Prostate gland (tissue), 2 donors: ENCODE measurements at regions not wholly inside any gene's neighbourhood (a gene's known extent, or its start where the extent isn't known, plus 50 kb on each side); places are given as distances from the start of the nearest gene placed in this dataset.

Experiments used
- DNase-seq: peaks from one replicate; pipeline ENCODE4 v3.0.0-alpha.2; 2019; ENCODE audit warnings: low spot score
- H3K27ac ChIP-seq, 2 donors: fragments of 200-600 bp; sonication (generic); 2 replicates each; pipeline ENCODE4 v1.5.1; 2017 to 2019
- H3K27me3 ChIP-seq: fragments of 200-600 bp; sonication (generic); replicated peaks from 2 replicates; pipeline ENCODE4 v1.5.1; 2019; ENCODE audit not compliant: insufficient read depth
- H3K36me3 ChIP-seq, 2 donors: fragments of 200-600 bp; sonication (generic); 1 replicate in 1 of 2; 2 replicates in 1 of 2; pipeline versions ENCODE4 v1.5.1 to v1.8.1; 2017 to 2019
- H3K4me1 ChIP-seq: fragments of 200-600 bp; sonication (generic); replicated peaks from 2 replicates; pipeline ENCODE4 v1.5.1; 2019
- H3K4me3 ChIP-seq, 2 donors: fragments of 200-600 bp; sonication (generic); 2 replicates each; pipeline ENCODE4 v1.5.1; 2017 to 2019
- H3K9me3 ChIP-seq: fragments of 200-600 bp; sonication (generic); 2 replicates; pipeline ENCODE4 v1.5.1; 2017
- POLR2A ChIP-seq: fragments of 450-650 bp; IDR thresholded peaks from one replicate; pipeline ENCODE4 v1.6.1; 2016; ENCODE audit warnings: antibody characterized with exemption, mild to moderate bottlenecking
- POLR2AphosphoS5 ChIP-seq: sonication (generic); formaldehyde crosslinking; IDR thresholded peaks from one replicate; pipeline ENCODE4 v1.6.1; 2017; ENCODE audit warnings: antibody characterized with exemption
- WGBS: methylation state at CpG from one replicate; pipeline ENCODE4 v1.1.5; 2018; 5-methylcytosine and 5-hydroxymethylcytosine counted together
- intact Hi-C: fragments of 100-400 bp; cut with DNase I; formaldehyde crosslinking; loops from one replicate; pipeline ENCODE4 v1.14.2; 2022
- TF ChIP-seq, protein P1 (sequence below), 4 experiments: fragments of 200-600 bp in 2 of 4; fragments of 450-650 bp in 2 of 4; sonication (generic) in 2 of 4; IDR thresholded peaks; 1 replicate in 3 of 4; 2 replicates in 1 of 4; pipeline ENCODE4 v1.5.1; 2016 to 2019; ENCODE audit warnings: antibody characterized with exemption in 4 of 4, mild to moderate bottlenecking in 2 of 4, moderate library complexity in 2 of 4

DNA sequence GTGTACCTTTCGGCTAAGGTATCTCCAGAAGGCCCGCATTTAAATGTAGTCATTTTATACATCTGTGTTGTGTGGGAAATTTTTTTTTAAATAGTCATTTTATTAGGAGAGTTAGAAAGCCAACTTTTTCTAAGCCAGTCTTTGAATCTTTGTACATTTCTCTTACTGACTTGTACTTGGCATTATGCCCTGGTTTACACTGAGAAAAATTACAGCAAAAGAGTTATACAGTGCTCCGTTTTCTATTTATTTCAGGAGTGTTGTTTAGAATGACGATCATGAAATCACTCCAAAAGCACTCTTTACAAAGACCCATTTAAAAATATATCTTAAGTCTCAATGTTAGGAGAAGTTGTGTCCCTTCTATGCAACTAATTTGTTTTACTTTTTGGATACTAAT is 91.8 kb downstream of the CYB561 start:
- DNase-seq = no peak
- TF ChIP-seq POLR2A (no peak), POLR2AphosphoS5 (no peak)
- TF ChIP-seq, protein P1, sequence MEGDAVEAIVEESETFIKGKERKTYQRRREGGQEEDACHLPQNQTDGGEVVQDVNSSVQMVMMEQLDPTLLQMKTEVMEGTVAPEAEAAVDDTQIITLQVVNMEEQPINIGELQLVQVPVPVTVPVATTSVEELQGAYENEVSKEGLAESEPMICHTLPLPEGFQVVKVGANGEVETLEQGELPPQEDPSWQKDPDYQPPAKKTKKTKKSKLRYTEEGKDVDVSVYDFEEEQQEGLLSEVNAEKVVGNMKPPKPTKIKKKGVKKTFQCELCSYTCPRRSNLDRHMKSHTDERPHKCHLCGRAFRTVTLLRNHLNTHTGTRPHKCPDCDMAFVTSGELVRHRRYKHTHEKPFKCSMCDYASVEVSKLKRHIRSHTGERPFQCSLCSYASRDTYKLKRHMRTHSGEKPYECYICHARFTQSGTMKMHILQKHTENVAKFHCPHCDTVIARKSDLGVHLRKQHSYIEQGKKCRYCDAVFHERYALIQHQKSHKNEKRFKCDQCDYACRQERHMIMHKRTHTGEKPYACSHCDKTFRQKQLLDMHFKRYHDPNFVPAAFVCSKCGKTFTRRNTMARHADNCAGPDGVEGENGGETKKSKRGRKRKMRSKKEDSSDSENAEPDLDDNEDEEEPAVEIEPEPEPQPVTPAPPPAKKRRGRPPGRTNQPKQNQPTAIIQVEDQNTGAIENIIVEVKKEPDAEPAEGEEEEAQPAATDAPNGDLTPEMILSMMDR (IDR thresholded peaks at IDR 0.05) = no peak
- no peaks in the 10 kb centered on the region for H3K9me3 ChIP-seq
- H3K27ac ChIP-seq = no peak overlapping the region
- H3K4me3 ChIP-seq = no peak overlapping the region
- intact Hi-C loops = no loop called here
- no peaks in the 10 kb centered on the region for H3K36me3 ChIP-seq
- H3K4me1 ChIP-seq = no peaks in the 10 kb centered on the region
- 51% methylated on average over 4 of the region's 4 CpGs for WGBS
- no peaks in the 10 kb centered on the region for H3K27me3 ChIP-seq

DNA sequence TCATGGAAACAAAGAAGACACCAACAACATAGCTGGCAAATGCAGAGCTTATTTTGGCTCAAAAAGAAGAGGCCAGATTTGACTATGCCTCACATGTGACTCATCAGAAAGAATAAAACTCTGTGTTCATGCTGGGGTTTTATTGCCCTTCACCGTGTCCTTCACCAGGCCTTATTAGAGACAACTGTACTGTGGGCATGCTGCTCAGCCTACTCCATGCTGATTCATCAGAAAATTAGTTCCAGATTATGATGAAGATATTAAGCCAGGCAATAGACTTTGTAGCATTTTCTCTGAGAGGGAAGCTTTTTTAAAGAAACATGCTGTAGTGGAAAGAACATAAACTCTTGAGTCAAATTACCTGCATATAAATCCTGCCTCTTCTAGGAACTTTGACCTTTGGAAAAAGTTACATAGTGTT is 89.8 kb downstream of the CYB561 start:
- TF ChIP-seq POLR2A (no peak), POLR2AphosphoS5 (peak; percentile 50)
- no peaks in the 10 kb centered on the region for H3K36me3 ChIP-seq
- no peaks in the 10 kb centered on the region for H3K9me3 ChIP-seq
- H3K27me3 ChIP-seq = no peaks in the 10 kb centered on the region
- DNase-seq = no peak
- 22% methylated on average over 1 of the region's 1 CpG for WGBS
- intact Hi-C loops = no loop called here
- no peaks in the 10 kb centered on the region for H3K4me1 ChIP-seq
- H3K4me3 ChIP-seq = no peak overlapping the region
- no peak overlapping the region for H3K27ac ChIP-seq

DNA sequence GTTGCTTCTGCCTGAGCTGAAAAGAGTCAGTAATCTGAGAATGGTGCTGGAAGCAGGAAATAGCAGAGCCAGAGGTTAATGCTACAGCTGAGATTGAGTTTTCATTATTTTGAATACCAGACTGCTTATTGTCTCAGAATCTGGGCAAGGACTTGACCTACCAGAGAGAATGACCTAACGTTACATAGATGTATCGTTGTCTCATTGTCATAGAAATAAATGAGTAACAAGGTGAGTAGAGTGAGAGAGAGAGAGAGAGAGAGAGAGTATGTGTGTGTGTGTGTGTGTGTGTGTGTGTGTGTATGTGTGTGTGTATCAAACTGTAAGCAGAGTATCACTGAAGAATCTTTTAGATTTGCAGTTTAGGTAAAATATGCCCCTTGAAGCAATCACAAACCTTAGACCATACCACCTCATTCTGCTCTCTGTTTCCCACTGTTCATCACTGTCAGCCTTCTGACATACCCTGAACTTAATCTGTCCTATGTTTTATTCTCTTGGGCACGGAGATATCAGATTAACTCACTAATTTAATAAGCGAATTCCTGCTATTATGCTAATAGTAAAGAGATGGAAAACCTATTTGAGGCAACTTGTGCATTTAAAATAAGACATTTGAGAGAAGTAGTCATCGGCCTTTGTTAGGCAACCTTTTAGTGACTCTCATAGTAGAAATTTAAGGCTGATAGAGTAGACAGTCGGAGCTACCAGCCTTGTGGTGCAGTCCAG is 87.8 kb downstream of the CYB561 start:
- TF ChIP-seq POLR2AphosphoS5 = no peak
- TF ChIP-seq, protein P1 (IDR thresholded peaks at IDR 0.05) = no peak
- TF ChIP-seq POLR2A = no peak
- intact Hi-C loops = no loop called here
- H3K27me3 ChIP-seq = no peaks in the 10 kb centered on the region
- no peaks in the 10 kb centered on the region for H3K4me1 ChIP-seq
- no peak overlapping the region for H3K4me3 ChIP-seq
- 79% methylated on average over 6 of the region's 6 CpGs for WGBS
- no peak overlapping the region for H3K27ac ChIP-seq
- no peaks in the 10 kb centered on the region for H3K9me3 ChIP-seq
- DNase-seq = no peak
- H3K36me3 ChIP-seq = no peaks in the 10 kb centered on the region

DNA sequence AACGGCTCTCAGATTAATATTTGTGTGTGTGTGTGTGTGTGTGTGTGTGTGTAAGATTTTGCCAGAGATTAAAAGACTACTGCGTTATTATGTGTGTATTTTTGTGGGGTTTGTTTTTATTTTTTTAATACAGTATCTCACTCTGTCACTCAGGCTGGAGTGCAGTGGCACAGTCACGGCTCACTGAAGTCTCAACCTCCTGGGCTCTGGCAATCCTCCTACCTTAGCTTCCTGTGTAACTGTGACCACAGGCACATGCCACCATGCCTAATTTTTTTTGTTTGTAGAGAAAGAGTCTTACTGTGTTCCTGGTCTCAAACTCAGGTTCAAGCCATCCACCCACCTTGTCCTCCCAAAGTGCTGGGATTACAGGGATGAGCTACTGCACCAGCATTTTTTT is 87.2 kb downstream of the CYB561 start:
- TF ChIP-seq POLR2A (no peak), POLR2AphosphoS5 (no peak)
- TF ChIP-seq, protein P1 (IDR thresholded peaks at IDR 0.05) = no peak
- intact Hi-C loops = no loop called here
- no peak overlapping the region for H3K27ac ChIP-seq
- H3K9me3 ChIP-seq = no peaks in the 10 kb centered on the region
- no peaks in the 10 kb centered on the region for H3K4me1 ChIP-seq
- WGBS = 91% methylated on average over 3 of the region's 3 CpGs
- H3K4me3 ChIP-seq = no peak overlapping the region
- H3K27me3 ChIP-seq = no peaks in the 10 kb centered on the region
- H3K36me3 ChIP-seq = no peaks in the 10 kb centered on the region
- no peak for DNase-seq

DNA sequence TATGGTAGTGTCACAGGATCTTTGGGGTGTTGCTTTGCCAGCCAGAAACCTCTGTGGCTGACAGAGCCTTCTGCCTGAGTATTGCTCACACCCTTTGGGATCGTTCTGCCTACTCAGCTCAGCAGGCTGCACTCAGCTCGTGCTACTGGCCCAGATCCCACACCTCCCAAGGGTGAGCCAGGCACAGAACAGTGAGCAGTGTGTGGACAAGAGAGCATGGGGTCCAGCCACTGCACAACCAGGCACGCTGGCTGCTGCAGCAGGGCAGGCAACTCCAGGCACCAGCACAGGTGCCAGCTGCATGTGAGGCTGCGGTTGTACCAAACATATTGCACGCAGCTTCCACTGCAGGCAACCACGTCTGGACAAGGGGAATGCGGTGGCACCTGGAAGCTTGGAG is 84.9 kb downstream of the CYB561 start:
- WGBS = 92% methylated on average over 7 of the region's 7 CpGs
- Histone ChIP-seq H3K36me3 (no peaks in the 10 kb centered on the region), H3K27me3 (no peaks in the 10 kb centered on the region), H3K27ac (no peak overlapping the region), H3K9me3 (no peaks in the 10 kb centered on the region), H3K4me3 (no peak overlapping the region), H3K4me1 (no peaks in the 10 kb centered on the region)
- DNase-seq = no peak
- intact Hi-C loops = no loop called here
- TF ChIP-seq POLR2AphosphoS5 (no peak), POLR2A (no peak)
- TF ChIP-seq, protein P1 (IDR thresholded peaks at IDR 0.05) = no peak
